ENCODE measurements at regions not wholly inside any gene's neighbourhood (a gene's known extent, or its start where the extent isn't known, plus 50 kb on each side); places are given as distances from the start of the nearest gene placed in this dataset.
A peak's percentile ranks its signal among the peaks of the same experiment; 100 is the strongest.

DNA sequence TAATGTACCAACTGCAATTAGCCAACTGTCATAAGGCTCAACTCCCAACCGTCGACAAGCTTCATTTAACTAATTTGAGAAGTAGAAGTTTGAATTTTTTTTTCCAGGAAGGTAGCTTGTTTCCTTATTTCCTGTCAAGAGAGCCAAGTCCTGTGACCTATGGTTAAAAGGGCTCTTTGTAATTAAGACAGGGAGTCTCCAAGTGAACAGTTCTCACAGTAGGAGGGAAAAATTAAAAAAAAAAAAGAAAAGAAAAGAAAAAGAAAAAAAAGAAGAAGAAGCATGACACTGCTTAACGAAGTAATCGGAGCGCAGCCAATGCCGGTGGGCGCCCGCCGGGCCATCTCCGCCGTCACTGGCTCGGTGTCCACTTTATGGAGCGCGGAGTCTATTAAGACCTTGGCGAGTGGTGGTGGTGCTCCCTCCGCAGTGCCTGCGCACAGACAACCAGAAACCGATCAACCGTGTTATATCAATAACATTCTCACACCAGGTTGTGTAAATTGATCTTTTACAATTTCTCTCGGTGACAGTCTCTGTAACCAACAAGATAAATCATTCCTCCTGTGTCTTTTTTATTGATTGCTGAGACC lies 197.2 kb upstream of the POU3F3 start:
- no peak for DNase-seq

DNA sequence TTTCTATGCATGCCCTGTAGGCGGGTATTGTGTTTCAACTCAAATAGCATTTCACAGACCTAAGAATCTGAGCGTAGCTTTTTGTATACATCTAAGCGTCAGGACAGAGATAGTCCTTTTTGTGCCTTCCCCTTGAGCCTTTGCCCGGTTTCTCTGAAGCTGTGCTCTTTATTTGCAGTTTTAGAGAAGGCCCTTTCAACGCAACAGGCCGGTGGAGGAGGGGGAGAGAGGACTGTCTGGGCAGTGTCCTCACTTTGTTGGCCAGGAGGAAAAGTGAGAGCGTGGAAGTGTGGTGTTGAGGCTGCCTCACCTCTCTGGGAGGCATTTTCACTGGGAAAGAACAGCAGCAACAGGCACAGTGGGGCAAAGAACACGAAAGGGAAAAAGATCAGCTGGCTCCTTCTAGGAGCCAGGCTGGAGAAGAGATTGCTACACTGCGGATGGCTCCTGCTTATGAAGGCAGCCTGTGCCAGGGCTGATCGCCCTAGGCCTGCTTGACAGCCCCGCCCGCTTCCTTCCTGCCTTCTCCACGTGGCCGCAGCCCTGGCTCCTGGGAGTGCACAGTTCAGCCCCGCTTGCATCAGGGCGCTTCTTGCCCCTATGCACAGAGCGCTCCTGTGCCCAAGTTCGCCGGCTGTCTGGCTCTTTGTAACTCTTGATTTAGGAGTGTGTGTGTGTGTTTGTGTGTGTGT lies 195.6 kb upstream of the POU3F3 start:
- DNase-seq, result peak; percentile 40

DNA sequence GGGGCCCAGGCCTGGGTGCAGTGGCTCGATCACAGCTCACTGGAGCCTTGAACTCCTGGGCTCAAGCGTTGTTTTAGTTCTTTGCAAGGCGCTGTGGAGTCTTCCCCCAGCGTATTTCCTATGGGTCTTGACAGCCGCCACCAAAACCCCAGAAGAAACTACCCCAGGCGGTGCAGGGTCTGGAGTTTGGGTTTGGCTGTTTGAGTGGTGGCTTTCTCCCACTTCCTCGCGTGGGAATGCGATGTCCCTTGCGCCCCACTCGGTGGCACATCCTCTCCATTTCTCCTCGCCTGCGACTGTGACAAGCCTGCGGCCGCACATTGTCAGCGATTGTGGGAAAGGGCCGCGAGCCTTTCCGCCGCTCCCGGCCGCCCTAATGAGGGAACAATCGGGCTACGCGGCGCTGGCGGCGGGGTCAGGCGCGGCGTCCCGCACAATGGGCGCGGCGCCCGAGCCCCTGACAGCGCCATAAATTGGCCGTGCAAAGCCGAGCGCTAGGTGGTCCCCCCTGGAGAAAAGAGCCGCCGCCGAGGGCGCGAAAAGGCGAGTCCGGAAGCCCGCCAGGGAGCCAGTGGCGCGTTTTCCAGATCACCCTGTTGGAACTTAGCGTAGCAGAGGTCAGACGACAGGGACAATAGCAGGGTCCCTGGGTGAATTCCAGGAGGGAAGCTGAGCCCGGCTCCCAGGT lies 194.9 kb upstream of the POU3F3 start:
- DNase-seq, result no peak

- DNase-seq, result no peak
These were observed 192.9 kb upstream of the POU3F3 start for GRCh38 chr2:104660991-104661390.

- no peak for DNase-seq
These were observed 189.2 kb upstream of the POU3F3 start for GRCh38 chr2:104664672-104665071.

DNA sequence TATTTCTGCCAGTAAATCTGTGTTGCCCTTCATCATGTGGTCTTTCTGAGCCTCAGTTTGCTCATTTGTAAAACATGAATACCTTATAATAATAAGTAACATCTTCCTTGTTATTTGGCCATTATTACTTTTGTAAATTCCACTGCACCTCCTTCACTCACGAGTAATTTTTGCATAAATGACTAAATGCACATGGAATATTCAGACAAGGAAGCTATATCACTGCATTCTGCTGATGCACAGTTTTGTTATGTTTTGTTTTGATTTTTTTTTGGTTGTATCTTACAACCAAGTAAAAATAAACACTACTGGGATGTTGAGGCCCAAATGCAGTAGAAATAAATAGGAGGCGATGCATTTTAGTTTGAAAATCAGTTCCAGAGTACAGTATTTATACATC lies 185.3 kb upstream of the POU3F3 start:
- no peak for DNase-seq

DNA sequence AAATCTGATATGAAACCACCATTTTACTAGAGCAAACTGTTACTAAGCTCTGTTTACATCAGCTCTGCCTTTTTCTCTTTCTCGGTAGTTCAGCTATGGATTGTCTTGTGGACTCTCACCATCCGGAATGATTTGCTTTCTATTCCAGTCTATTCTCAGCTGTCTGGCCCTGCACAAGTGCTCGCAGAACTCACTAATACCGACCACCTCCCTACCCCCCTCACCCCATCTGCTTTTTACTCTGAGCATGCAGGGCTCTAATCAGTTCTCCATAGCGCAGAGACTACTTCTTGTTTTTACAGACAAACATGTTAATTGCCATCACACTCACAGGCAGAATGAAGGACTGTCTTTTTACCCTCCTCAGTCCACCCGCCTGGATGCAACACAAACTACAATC lies 180.7 kb upstream of the POU3F3 start:
- no peak for DNase-seq

DNA sequence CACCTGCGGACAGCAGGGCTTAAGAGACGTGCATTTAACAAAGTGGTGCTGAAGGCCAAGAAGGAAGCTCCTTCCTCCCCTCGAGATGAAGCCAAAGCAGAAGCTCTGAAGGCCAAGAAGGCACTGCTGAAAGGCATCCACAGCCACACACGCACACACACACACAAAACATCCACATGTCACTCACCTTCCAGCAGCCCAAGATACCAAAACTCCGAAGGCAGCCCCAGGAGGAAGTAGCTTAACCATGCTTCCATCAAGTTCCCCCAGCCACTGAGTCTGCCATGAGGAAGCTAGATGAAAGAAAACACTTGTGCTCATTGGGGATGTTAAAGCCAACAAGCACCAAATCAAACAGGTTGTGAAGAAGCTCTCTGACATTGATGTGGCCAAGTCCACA lies 175.7 kb upstream of the POU3F3 start:
- no peak for DNase-seq

- no peak for DNase-seq
These were observed 168.3 kb upstream of the POU3F3 start for GRCh38 chr2:104685591-104685990.

DNA sequence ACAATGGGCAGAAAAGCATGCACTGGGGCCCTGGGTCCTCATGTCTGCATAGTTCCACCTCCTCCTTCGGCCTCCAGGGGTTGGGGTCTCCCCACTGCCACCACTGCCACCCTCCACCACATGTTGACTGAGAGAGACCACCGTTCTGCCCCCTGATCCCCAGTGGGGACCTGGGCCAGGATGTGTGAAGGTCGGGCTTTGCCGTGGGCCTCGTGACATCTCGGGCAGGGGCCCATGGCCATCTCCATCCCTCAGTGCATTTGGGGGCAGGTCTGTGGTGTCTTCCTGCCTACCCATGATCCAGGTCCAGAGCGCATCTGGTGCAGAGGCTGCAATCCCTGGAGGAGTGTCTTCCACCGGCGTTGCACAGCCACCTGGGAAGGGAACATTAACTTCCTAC lies 166.8 kb upstream of the POU3F3 start:
- no peak for DNase-seq

- no peak for DNase-seq
These were observed 163.5 kb upstream of the POU3F3 start for GRCh38 chr2:104690255-104690984.

DNA sequence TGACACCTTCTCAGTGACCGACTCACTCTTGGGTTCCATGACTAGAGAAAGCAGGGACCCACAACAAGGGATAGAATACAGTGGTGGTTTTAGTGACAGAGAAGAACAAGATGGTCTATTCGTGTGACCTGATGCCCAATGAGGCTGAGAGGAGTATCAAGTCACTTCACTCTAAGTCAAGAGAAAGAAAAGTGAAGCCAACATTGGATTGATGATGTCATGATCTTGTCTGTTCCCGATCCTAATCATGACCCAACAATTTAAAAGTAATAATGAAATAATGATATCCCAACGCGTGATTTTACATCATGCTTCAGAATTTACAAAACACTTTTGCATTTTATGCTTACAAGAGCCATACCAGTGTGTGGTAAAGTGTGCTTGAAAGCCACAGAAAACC lies 155.6 kb upstream of the POU3F3 start:
- no peak for DNase-seq

GRCh38 chr2:104701411-104701911 lies 152.5 kb upstream of the POU3F3 start:
- no peak for DNase-seq

DNA sequence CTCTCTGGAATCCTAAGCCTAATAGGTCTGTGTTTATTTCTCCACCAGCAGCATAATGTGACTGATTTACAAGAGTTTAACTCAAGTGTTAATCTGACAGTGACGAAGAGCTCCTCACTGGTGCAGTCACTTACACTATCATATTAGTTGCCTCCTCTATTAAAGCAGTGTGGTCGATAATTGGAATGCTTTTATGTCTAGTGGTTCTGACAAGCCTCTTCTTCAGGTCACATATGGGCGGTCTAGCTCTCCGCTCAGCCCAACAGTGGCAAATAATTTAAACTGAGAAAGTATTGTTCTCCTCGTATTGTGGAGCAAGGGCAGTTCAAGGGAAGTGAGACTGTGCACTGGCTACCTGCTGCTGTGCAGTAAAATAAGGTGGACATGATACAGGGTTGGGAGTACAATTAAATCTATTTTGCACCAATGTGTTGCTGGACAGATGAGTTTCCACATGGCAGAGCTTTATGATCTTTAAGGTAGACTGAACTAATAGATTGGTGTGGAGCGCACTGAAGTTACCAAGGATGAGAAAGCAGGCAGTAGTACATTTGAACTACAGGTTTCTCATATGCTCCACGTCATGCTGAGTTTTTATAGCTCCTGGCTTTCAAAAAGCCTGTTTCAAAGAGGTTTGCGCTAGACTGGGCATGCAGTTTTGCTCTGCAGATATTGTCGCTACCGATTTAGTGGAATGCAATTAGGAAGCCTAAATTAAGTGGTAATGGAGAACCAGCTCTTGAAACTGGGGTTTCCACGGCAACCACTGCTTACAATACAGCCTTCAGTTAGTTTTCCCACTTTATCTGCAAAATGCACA lies 151.7 kb upstream of the POU3F3 start:
- no peak for DNase-seq

DNA sequence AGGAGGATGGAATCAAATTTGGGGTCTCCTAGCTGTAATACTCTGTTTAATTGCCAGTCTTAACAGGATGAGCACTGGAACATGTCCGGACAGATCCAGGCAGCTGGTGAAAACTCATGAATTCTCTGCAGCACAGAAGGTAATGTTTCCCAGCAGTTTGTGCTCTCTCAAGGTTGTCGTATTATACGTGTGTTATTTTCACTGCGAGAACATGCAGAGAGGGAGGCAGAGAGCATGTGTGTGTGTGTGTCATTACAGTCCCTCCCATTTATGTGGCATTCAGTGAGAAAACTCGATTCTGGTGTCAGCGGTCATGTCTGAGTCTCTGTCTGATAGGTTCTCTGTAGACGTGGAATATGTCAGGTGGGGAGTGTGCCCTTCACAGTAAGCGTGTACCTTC lies 150.2 kb upstream of the POU3F3 start:
- DNase-seq, result no peak

- no peak for DNase-seq
These were observed 149.2 kb upstream of the POU3F3 start for GRCh38 chr2:104704496-104705245.

DNA sequence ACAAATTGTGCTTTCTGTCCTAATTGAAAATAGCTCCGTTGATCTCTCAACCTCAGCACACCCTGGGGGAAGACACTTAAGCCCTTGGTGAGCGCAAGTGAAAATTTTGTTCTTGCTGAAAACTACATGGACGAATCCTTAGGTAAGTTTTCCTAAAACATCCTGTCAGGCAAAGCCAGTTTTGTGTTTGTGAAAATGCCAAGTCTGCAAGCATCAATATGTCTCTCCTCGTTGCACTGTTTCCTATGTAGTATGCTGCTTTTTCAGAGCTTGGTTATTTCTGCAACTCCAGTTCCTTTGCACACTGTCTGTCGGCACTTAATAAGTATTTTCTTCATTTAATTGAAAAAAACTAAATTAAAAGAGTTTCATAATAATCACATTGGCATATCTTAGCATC lies 146.9 kb upstream of the POU3F3 start:
- no peak for DNase-seq

DNA sequence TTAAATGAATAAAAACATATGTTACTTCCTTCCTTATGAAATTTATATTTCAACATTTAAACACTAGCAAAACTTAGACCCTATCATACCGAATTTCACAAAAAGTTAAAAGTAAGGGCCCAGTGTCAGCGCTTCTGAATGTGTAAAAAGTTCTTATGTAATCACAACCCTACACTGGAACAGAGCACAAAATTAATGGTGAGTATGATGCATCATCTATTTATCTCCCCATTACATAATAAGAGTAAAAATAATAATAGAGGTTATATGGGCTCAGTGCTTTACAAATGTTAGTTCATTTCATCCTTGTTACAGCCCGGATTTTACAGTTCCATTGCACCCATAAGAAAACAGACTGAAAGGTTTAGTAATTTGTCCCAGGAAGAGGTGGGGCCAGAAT lies 144.9 kb upstream of the POU3F3 start:
- no peak for DNase-seq

DNA sequence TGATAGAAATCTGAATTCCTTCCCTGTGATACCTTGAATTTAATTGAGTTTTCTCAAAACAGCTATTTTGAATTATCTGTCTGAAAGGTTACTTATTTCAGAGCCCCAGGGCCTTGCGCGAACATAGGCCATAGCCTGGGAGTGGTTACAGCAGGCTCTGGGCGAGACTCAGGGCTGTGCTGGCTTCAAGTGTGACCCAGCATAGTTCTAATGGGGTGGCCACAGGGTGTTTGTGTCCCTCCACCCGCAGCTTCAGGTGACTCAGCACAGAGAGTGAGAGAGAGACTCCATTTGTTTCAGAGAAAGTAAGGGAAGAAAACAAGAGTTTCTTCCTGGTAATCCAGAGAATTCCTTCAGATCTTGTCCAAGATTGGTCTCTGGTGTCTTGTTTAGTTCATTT lies 137.9 kb upstream of the POU3F3 start:
- DNase-seq, result no peak

GRCh38 chr2:104733226-104733943 lies 120.5 kb upstream of the POU3F3 start:
- peak; percentile 25 for DNase-seq

DNA sequence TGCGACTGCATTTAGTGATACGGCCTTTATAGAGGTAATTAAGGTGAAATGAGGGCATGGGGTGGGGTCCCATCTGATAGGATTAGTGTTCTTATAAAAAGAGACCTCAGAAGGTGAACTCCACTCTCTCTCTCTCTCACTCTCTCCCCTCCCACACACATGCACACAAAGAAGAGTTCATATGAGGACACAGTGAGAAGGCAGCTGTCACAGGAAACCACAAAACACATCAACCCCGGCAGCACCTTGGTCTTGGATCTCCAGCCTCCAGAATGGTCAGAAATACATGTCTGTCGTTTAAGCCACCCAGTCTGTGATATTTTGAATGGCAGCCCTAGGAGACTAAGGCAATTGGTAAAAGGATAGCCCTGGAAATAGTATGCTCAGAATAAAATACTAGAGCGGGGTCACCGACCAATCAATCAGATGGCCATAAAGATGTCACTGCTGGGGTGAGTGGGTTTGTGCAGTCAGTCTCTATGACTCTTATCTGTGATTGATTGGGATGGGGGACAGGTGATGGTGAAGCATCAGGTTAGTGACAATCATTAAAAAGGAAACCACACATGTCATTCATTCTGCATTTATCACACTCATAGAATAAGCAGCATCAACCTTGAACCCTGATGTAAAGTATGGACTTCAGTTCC lies 118.9 kb upstream of the POU3F3 start:
- DNase-seq, result no peak

Data from activated CD4-positive, alpha-beta T cell treated with anti-CD3 and anti-CD28 coated beads, Interleukin-2, amount 50 U/mL, for 16 hours (primary cell).